GM19372 (cell line): ENCODE measurements at regions not wholly inside any gene's neighbourhood (a gene's known extent, or its start where the extent isn't known, plus 50 kb on each side); places are given as distances from the start of the nearest gene placed in this dataset.

Source experiments
- ATAC-seq: cut with Tn5 transposase; IDR thresholded peaks from one replicate; pipeline ENCODE4 v1.9.1; 2021; ENCODE audit warnings: mild to moderate bottlenecking, low read depth, moderate library complexity; ENCODE audit not compliant: unreplicated experiment

GRCh38 chr6:137687818-137688217 is 179.2 kb upstream of the TNFAIP3 start:
- no peak for ATAC-seq

DNA sequence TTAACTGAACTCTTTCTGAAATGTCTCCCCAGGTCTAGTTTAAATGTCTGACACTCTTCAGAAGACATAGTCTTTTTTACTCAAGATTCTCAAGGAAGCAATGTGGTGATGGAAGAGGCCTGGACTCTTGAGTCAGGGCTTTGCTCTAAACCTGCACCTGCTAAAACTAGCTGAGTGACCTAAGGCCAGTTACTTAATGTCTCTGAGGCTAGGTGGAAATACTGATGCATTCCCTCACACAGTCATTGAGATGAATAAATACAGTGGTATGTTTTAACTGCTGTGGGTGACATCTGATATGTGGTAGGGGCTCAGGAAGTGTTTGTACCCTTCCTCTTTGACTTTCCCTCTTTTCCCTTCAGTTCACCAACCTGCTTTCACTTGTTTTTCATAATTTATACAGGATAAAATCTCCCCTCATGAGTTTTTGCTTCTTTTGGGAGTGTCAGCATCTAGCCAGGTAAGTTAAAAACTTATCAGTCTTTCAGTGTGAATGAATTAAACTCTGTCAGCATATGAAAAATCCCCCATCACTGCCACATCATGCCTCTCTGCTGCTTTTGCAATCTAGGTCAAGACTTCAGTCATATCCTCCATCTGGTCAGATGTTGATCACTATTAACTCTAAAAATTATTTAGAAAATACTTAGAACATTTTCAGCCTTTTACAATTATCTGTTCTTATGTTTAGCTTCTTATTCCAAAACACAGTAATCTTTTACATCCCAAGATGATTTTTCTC is 178.7 kb upstream of the TNFAIP3 start:
- ATAC-seq, result no peak

GRCh38 chr6:137689377-137689776 is 177.7 kb upstream of the TNFAIP3 start:
- ATAC-seq, result no peak

DNA sequence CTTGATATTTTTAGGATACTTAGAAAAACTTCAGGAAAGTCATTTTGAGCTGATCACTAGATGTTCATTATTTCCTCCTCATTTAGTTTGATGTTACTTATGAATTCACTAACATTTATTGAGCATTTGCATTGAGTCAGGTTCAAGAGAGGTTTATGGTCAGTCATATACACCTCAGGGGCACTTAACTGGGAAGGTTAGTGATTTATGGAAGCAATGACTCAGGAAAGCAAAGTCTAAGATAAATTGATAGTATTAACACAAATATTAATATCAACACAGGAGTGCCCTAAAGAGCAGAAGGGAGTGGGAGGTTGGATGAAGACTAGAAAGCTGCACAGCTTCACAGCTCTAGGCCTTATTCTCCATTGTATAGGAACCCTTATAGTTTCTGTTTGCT is 177.0 kb upstream of the TNFAIP3 start:
- ATAC-seq, result no peak

GRCh38 chr6:137690721-137691120 is 176.3 kb upstream of the TNFAIP3 start:
- no peak for ATAC-seq

DNA sequence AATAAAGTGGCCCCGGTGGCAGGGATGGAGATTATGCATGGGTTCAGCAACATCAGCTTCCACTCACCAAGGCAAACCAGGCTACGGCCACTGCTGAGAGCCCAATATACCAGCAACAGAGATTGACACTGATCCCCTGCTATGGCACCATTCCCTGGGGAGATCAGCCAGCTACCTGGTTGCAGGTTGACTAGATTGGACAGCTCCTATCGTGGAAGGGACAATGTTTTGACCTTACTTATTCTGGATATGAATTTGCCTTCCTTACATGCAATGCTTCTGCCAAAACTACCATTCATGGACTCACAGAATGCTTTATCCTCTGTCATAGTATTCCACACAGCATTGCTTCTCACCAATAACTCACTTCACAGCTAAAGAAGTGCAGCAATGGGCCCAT is 174.8 kb upstream of the TNFAIP3 start:
- ATAC-seq, result no peak

DNA sequence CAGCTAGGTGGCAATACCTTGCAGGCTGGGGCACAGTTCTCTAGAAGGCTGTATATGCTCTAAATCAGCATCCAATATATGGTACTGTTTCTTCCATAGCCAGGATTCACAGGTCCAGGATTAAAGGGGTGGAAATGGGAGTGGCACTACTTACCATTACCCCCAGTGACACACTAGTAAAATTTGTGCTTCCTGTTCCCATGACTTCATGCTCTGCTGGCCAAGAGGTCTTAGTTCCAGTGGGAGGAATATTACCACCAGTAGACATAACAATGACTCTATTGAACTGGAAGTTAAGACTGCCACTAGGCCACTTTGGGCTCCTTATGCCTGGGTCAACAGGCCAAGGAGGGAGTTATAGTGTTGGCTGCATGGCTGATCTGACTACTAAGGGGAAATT is 174.3 kb upstream of the TNFAIP3 start:
- ATAC-seq, result no peak

DNA sequence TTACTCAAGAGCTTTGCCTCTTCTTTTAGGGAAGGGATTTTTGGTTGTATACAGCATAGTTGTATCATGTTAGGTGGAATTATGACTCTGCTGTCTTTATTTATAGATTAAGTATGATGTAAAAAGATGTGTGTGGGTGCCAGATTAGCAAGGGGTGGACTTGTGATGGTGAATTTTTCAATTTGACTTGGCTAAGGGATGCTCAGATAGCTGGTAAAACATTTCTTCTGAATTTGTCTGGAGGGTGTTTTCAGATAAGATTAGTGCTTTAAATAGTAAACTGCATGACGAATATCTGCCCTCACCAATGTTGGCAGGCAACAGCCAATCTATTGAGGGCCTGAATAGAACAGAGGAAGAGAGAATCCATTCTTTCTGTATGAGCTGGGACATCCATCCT is 173.3 kb upstream of the TNFAIP3 start:
- ATAC-seq, result no peak

- no peak for ATAC-seq
Measured at GRCh38 chr6:137696765-137697164, 170.3 kb upstream of the TNFAIP3 start.

GRCh38 chr6:137697267-137697938 is 169.7 kb upstream of the TNFAIP3 start:
- ATAC-seq, result no peak

DNA sequence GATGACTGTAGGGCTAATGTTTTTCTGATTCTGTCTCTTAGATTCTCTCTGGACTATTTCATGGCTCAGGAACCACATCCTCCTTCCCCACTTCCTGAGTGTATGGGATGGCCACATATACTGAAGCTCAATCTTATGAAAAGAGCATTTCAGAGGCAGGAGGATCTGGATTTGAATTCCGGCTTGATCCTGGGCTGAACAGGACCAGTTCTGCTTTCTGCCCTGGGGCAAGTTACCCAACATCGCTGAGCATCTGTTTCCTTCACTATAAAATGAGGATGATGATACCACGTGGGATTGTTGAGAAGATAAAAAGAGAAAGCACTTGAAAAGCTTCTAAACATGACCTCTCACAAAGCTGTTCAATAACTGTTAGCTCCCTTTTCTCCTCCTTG is 168.4 kb upstream of the TNFAIP3 start:
- ATAC-seq, result no peak

DNA sequence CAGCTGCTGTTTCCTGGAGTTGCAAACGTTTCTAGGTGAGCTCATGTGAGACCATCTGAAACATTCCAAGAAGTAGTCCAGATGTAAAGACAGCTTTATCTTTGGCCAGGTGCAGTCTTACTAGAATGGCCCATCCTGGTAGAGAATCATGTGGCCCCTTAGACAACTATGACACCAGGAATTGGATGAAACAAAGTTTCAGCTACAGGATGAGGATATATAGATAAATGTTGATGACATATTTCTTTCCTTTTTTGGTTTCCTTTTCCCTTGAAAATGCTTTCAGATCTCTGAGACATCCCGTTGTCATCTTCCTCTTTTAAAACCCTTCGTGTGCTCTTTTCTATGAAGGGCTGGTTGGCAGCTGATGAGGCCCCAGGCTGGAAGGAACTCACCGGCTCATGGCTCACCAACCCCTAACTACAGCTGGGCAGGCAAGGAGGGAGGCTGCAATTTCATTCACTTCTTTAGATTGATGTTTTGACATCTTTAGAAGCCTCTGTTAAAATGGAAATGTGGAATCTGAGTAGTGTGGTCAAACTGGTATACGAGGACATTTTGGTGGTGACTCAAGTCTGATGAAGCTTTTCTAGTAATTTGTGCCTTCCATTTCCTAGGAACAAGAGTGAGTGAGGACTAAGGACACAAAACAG is 167.9 kb upstream of the TNFAIP3 start:
- no peak for ATAC-seq

DNA sequence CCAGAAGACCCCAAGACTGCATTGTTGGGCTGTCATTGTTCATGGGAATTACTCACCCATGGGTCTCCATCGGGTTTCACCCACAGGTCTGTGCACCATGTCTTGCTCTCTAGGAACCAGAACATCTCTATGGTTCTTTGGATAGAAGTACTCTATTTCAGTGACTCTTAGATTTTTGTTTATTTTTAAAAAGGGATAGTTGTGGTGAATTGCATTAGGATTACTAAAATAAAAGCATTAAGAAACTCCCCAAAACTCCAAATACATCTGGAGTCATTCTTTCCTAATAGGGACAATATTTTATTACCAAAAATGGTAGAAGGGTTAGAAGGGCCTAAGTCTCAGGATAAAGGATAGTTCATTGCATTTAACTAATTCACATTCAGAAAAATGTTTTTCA is 166.9 kb upstream of the TNFAIP3 start:
- no peak for ATAC-seq

- ATAC-seq, result no peak
Measured at GRCh38 chr6:137700751-137701477, 166.1 kb upstream of the TNFAIP3 start.

DNA sequence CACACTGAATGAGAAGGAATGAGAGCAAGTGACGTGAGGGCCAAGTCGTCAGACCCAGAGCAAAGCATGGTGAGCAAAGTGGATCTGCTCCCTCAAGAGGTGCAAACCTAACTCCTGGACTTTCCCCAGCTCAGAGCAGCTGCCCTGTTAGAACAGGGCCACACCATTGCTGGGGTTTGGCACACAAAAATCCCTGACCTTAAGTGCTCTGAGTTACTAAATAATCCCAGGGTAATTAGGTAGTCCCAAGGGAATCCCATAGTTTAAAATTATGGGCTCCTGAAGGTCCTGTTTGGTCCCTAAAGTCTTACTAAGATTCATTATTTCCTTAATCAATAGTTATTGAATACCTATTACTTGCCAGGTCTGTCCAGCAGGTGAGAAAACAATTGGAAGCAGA is 165.1 kb upstream of the TNFAIP3 start:
- no peak for ATAC-seq

DNA sequence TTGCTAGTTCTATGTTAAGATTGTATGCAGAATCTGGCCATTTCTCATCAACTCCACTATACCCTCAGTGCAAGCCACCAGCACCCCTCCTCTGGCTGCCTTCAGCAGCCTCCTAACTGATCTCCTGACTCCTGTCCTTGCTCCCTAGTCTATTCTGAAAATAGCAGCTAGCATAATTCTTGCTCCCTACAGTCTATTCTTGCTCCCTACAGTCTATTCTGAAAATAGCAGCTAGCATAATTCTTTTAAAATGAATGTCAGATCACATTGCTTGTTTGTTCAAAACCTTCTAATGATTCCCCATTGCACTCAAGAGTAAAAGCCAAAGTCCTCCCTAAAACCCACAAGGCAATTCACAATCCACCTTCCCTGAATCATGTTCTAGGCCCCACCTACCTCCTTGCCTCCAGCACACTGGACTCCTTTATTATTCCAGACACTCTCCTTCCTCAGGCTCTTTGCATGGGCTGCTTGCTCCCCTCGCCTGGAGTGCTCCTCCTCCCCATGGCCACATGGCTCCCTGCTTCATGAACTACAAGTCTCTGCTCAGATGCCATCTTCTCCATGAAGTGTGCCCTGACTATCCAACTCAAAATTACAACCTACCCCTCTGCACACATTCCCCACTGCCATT is 164.2 kb upstream of the TNFAIP3 start:
- ATAC-seq, result no peak

GRCh38 chr6:137704802-137705159 is 162.3 kb upstream of the TNFAIP3 start:
- no peak for ATAC-seq

GRCh38 chr6:137705160-137706082 is 161.6 kb upstream of the TNFAIP3 start:
- ATAC-seq, result peak; percentile 45

DNA sequence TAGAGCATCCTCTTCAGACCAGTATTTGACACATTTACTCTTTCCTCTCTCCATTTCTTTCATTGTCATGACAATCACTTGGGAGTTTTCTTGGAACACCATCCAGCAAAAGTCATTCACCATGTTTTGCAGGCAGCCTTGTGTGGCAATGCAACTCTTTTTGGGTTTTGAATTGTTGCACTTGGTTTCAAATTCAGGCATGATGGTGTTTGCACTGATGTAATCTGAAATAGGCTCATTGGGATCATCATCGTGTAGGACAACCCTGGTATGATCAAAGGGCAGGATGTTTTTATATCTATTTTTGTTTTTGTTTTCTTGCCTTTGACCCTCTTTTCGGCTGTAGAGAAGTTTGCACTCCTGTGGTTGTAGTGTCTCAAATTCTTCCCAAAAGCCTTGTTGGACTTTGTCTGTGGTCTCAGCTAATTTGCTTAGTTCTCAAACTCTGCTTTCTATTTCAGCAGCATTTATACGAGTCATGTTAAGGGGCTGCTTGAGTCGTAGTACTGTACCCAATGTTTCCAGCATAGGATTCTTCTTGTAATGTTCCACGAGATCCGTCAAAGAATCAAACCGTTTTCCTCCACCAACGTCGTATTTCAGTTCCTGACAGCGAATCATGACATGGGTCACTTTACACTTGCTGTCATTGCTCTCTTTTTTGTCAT is 160.8 kb upstream of the TNFAIP3 start:
- ATAC-seq, result no peak
